ENCODE measurements at regions not wholly inside any gene's neighbourhood (a gene's known extent, or its start where the extent isn't known, plus 50 kb on each side); places are given as distances from the start of the nearest gene placed in this dataset.

DNA sequence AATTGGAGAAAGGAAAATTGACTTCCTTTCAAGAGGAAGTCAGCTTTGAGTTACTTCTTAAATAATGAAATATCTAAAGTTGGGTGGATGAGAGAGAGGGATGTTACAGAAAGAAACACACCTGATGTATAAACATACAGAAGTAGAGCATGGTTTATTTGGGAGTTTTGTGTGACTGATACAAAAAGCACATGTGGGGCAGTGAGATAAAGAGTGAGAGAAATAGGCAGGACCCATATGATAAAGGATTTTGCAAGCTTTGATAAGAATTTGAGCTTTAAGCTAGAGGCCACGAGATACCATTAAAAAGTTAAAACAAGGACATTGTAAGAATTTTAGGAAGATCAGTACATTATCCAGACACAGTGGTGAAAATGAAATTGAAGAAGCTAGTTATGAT is 263.3 kb upstream of the GPRIN3 start:
- H3K9me3 ChIP-seq (ENCODE audit: control insufficient read depth in 1 of 2, low read length in 2 of 2): no peaks in the 10 kb centered on the region
- H3K4me1 Mint-ChIP-seq: no peaks in the 10 kb centered on the region

DNA sequence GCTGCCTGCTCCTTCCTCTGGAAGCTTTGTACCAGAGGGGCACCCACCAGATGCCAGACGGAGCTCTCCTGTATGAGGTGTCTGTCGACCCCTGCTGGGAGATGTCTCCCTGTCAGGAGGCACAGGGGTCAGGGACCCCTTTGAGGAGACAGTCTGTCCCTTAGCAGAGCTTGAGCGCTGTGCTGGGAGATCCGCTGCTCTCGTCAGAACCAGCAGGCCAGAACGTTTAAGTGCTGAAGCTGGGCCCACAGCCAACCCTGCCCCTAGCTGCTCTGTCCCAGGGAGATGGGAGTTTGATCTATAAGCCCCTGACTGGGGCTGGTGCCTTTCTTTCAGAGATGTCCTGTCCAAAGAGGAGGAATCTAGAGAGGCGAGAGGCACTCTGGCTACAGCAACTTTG is 260.3 kb upstream of the GPRIN3 start:
- Mint-ChIP-seq H3K4me1 (no peaks in the 10 kb centered on the region), H3K36me3 (no peaks in the 10 kb centered on the region), H3K27me3 (peaks cover 4 to 8% of the 10 kb centered on the region in 2 donors), H3K27ac (no peak overlapping the region), H3K4me3 (no peak overlapping the region), H3K9me3 (no peaks in the 10 kb centered on the region)
- Histone ChIP-seq H3K9me3 (ENCODE audit: control insufficient read depth in 1 of 2, low read length in 2 of 2) (no peaks in the 10 kb centered on the region), H3K27ac (ENCODE audit: low read depth, low read length) (no peak overlapping the region), H3K36me3 (ENCODE audit: insufficient read depth, low read length) (no peaks in the 10 kb centered on the region), H3K4me3 (ENCODE audit: low read length in 2 of 2) (no peak overlapping the region), H3K27me3 (ENCODE audit: insufficient read depth, low read length) (no peaks in the 10 kb centered on the region), H3K4me1 (ENCODE audit: insufficient read depth, low read length) (no peaks in the 10 kb centered on the region)
- CTCF ChIA-PET (ENCODE audit: partially characterized antibody): no interaction called here
- intact Hi-C loops (cut with micrococcal nuclease): no loop called here
- POLR2A ChIA-PET (ENCODE audit: partially characterized antibody): no interaction called here
- no peak for DNase-seq

More for the DNA sequence above, 263.3 kb upstream of the GPRIN3 start:
- Mint-ChIP-seq H3K27me3 (peaks cover 4 to 9% of the 10 kb centered on the region in 2 donors), H3K36me3 (no peaks in the 10 kb centered on the region), H3K27ac (no peak overlapping the region), H3K4me3 (no peak overlapping the region), H3K9me3 (peaks cover 0 to 2% (median 0%) of the 10 kb centered on the region in 8 donors)
- H3K4me1 ChIP-seq (ENCODE audit: insufficient read depth, low read length): no peaks in the 10 kb centered on the region
- intact Hi-C loops (cut with micrococcal nuclease): no loop called here
- no peak overlapping the region for H3K4me3 ChIP-seq (ENCODE audit: low read length in 2 of 2)
- DNase-seq: no peak
- ChIA-PET CTCF (ENCODE audit: partially characterized antibody) (no interaction called here), POLR2A (ENCODE audit: partially characterized antibody) (no interaction called here)
- no peaks in the 10 kb centered on the region for H3K27me3 ChIP-seq (ENCODE audit: insufficient read depth, low read length)
- no peak overlapping the region for H3K27ac ChIP-seq (ENCODE audit: low read depth, low read length)
- H3K36me3 ChIP-seq (ENCODE audit: insufficient read depth, low read length): no peaks in the 10 kb centered on the region

DNA sequence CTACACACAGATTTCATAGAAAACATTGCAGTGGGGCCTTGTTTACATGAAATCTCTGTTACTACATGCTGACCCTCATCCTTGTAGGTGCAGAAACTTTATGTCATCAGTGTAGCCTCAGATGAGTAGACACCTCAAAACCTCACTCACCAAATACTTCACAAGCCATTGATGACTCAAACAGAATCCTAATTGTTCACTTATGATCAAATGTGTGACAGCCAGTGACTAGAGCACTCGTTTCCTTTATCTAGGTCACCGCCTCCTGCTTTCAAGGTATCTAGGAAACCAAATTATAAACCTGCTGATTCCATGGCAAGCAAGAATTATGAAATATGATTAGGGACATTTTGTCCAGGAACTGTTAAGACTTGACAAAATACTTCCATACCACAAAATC is 255.8 kb upstream of the GPRIN3 start:
- Mint-ChIP-seq H3K27me3 (peaks cover 4 to 5% of the 10 kb centered on the region in 2 donors), H3K36me3 (no peaks in the 10 kb centered on the region), H3K9me3 (no peaks in the 10 kb centered on the region), H3K4me3 (no peak overlapping the region), H3K27ac (no peak overlapping the region), H3K4me1 (no peaks in the 10 kb centered on the region)
- no peaks in the 10 kb centered on the region for H3K9me3 ChIP-seq (ENCODE audit: control insufficient read depth in 1 of 2, low read length in 2 of 2)
- no peaks in the 10 kb centered on the region for H3K4me1 ChIP-seq (ENCODE audit: insufficient read depth, low read length)
- H3K27me3 ChIP-seq (ENCODE audit: insufficient read depth, low read length): no peaks in the 10 kb centered on the region
- DNase-seq: no peak
- POLR2A ChIA-PET (ENCODE audit: partially characterized antibody): no interaction called here
- no peaks in the 10 kb centered on the region for H3K36me3 ChIP-seq (ENCODE audit: insufficient read depth, low read length)
- CTCF ChIA-PET (ENCODE audit: partially characterized antibody): no interaction called here
- no peak overlapping the region for H3K27ac ChIP-seq (ENCODE audit: low read depth, low read length)
- H3K4me3 ChIP-seq (ENCODE audit: low read length in 2 of 2): no peak overlapping the region
- intact Hi-C loops (cut with micrococcal nuclease): no loop called here

DNA sequence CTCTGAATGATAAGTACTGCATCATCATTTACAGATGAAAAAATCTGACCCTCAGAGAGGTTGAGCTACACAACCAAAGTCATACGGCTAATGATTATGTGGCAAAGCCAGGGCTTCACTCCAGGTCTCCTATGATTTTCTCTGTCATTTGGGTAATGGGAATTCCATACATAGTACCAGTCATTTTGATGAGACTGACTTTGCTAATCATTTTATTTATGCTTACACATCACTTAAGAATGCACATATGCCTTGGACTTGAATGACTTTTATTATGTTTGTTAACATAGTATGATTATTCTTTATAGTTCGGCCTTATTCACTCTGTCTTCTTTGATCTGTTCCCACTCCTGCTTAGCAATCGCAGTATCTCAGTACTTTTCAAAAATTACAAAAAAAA is 255.1 kb upstream of the GPRIN3 start:
- Histone ChIP-seq H3K4me3 (ENCODE audit: low read length in 2 of 2) (no peak overlapping the region), H3K4me1 (ENCODE audit: insufficient read depth, low read length) (no peaks in the 10 kb centered on the region), H3K27ac (ENCODE audit: low read depth, low read length) (no peak overlapping the region), H3K9me3 (ENCODE audit: control insufficient read depth in 1 of 2, low read length in 2 of 2) (no peaks in the 10 kb centered on the region), H3K36me3 (ENCODE audit: insufficient read depth, low read length) (no peaks in the 10 kb centered on the region), H3K27me3 (ENCODE audit: insufficient read depth, low read length) (no peaks in the 10 kb centered on the region)
- Mint-ChIP-seq H3K4me1 (no peaks in the 10 kb centered on the region), H3K36me3 (no peaks in the 10 kb centered on the region), H3K27ac (no peak overlapping the region), H3K9me3 (no peaks in the 10 kb centered on the region), H3K27me3 (peaks cover 2% of the 10 kb centered on the region in 2 donors), H3K4me3 (no peak overlapping the region)
- intact Hi-C loops (cut with micrococcal nuclease): no loop called here
- POLR2A ChIA-PET (ENCODE audit: partially characterized antibody): no interaction called here
- CTCF ChIA-PET (ENCODE audit: partially characterized antibody): no interaction called here
- no peak for DNase-seq

DNA sequence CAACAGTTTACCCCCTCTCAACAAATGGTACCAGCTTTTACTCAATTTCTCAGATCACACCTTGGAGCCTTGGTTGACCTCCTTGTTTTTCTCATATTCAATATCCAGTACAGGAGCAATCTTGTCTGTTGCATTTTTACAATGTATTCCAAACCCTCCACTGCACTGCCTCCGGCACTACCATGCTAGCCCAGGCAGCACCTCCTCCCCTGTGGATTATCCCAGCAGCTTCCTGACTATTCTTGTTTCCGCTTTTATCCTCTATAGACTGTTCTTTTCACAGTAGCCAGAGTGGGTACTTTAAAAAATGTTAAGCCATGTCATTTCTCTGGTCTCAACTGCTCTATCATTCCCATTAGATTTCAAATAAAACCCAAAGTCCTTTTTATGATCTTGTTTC is 253.4 kb upstream of the GPRIN3 start:
- no peaks in the 10 kb centered on the region for H3K36me3 Mint-ChIP-seq

DNA sequence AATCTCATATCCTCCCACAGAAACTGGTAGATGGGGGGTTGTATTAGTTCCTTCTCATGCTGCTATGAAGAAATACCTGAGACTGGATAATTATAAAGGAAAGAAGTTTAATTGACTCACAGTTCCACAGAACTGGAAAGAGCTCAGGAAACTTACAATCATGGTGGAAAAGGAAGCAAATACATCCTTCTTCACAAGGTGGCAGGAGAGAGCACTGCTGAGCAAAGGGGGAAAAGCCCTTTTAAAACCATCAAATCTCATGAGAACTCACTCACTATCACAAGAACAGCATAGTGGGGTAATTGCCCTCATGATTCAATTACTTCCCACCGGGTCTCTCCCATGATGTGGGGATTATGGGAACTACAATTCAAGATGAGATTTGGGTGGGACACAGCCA is 250.5 kb upstream of the GPRIN3 start:
- Mint-ChIP-seq H3K27me3 (peaks cover 2% of the 10 kb centered on the region in 2 donors), H3K4me1 (no peaks in the 10 kb centered on the region), H3K9me3 (no peaks in the 10 kb centered on the region), H3K4me3 (no peak overlapping the region), H3K27ac (no peak overlapping the region), H3K36me3 (no peaks in the 10 kb centered on the region)
- intact Hi-C loops (cut with micrococcal nuclease): loop anchor here (1.0 kb wide), 1 partner anchor 343 kb away; no protein-coding TSS in a partner anchor
- no peaks in the 10 kb centered on the region for H3K4me1 ChIP-seq (ENCODE audit: insufficient read depth, low read length)
- H3K36me3 ChIP-seq (ENCODE audit: insufficient read depth, low read length): no peaks in the 10 kb centered on the region
- H3K27me3 ChIP-seq (ENCODE audit: insufficient read depth, low read length): no peaks in the 10 kb centered on the region
- no peak overlapping the region for H3K27ac ChIP-seq (ENCODE audit: low read depth, low read length)
- CTCF ChIA-PET (ENCODE audit: partially characterized antibody): no interaction called here
- H3K4me3 ChIP-seq (ENCODE audit: low read length in 2 of 2): no peak overlapping the region
- no peaks in the 10 kb centered on the region for H3K9me3 ChIP-seq (ENCODE audit: control insufficient read depth in 1 of 2, low read length in 2 of 2)
- no peak for DNase-seq
- POLR2A ChIA-PET (ENCODE audit: partially characterized antibody): no interaction called here

More for the DNA sequence above, 253.4 kb upstream of the GPRIN3 start:
- no peak overlapping the region for H3K27ac Mint-ChIP-seq
- Histone ChIP-seq H3K9me3 (ENCODE audit: control insufficient read depth in 1 of 2, low read length in 2 of 2) (no peaks in the 10 kb centered on the region), H3K27ac (ENCODE audit: low read depth, low read length) (no peak overlapping the region), H3K4me3 (ENCODE audit: low read length in 2 of 2) (no peak overlapping the region), H3K4me1 (ENCODE audit: insufficient read depth, low read length) (no peaks in the 10 kb centered on the region), H3K36me3 (ENCODE audit: insufficient read depth, low read length) (no peaks in the 10 kb centered on the region), H3K27me3 (ENCODE audit: insufficient read depth, low read length) (no peaks in the 10 kb centered on the region)
- peaks cover 0 to 2% of the 10 kb centered on the region in 2 donors for H3K27me3 Mint-ChIP-seq
- CTCF ChIA-PET (ENCODE audit: partially characterized antibody): no interaction called here
- no peaks in the 10 kb centered on the region for H3K9me3 Mint-ChIP-seq
- no peak for DNase-seq
- intact Hi-C loops (cut with micrococcal nuclease): no loop called here
- POLR2A ChIA-PET (ENCODE audit: partially characterized antibody): no interaction called here
- no peak overlapping the region for H3K4me3 Mint-ChIP-seq
- H3K4me1 Mint-ChIP-seq: no peaks in the 10 kb centered on the region

DNA sequence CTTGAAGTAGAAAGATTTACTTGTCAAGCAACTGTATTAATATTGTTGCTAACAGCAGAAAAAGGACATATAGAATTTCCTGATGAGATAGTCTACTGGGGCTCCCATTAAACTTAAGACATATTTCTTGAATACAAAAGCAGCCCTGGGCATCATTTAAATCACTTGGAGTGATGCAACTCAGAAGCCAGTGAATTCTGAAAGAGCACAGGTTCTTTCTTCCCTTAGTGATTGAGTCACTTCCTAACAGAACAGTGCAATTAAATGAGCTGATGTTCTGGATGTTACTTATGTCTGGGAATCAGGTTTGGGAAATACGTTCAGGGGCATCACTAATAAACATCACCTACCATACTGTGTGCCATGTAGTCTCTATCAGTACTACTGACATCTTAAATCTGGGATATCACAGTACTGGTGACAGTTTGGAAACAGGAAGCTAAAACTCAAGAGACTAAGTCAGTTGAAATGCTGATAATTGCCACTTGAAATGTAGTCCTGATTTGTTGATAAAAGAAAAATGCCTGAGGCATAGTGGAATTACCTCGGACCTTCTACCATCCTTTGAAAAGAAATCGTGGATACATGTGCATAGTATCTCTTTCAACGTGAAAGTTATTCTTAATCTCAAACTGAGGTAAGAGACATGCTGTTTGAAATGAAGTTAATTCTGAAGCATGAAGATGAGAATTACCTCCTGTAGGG is 249.2 kb upstream of the GPRIN3 start:
- CTCF ChIA-PET (ENCODE audit: partially characterized antibody): no interaction called here
- Histone ChIP-seq H3K4me1 (ENCODE audit: insufficient read depth, low read length) (no peaks in the 10 kb centered on the region), H3K4me3 (ENCODE audit: low read length in 2 of 2) (no peak overlapping the region), H3K27ac (ENCODE audit: low read depth, low read length) (no peak overlapping the region), H3K9me3 (ENCODE audit: control insufficient read depth in 1 of 2, low read length in 2 of 2) (no peaks in the 10 kb centered on the region), H3K27me3 (ENCODE audit: insufficient read depth, low read length) (no peaks in the 10 kb centered on the region), H3K36me3 (ENCODE audit: insufficient read depth, low read length) (no peaks in the 10 kb centered on the region)
- intact Hi-C loops (cut with micrococcal nuclease): no loop called here
- POLR2A ChIA-PET (ENCODE audit: partially characterized antibody): no interaction called here
- no peak overlapping the region for H3K27ac Mint-ChIP-seq
- no peaks in the 10 kb centered on the region for H3K4me1 Mint-ChIP-seq
- H3K27me3 Mint-ChIP-seq: peaks cover 2% of the 10 kb centered on the region in 2 donors
- no peaks in the 10 kb centered on the region for H3K9me3 Mint-ChIP-seq
- H3K4me3 Mint-ChIP-seq: no peak overlapping the region
- H3K36me3 Mint-ChIP-seq: no peaks in the 10 kb centered on the region
- DNase-seq: no peak

DNA sequence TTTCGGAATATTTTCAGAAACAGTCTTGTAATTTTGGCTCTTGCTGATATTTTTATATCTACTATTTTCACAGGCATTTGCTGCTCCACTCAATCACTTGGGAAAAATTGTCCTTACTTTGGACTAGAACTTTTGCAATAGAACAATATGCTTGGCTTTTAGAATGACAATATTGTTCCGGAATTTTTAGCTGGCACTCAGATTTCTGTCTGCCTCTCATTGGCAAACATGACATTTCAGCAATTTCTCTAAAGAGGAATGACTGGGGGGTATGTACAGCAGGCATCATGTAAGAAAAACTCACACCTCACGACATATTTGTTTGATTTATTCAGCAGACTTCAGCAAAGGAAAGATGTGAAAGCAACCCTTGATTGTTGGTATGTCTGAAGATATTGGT is 243.6 kb upstream of the GPRIN3 start:
- Histone ChIP-seq H3K36me3 (ENCODE audit: insufficient read depth, low read length) (no peaks in the 10 kb centered on the region), H3K4me1 (ENCODE audit: insufficient read depth, low read length) (no peaks in the 10 kb centered on the region), H3K27me3 (ENCODE audit: insufficient read depth, low read length) (no peaks in the 10 kb centered on the region), H3K27ac (ENCODE audit: low read depth, low read length) (no peak overlapping the region), H3K4me3 (ENCODE audit: low read length in 2 of 2) (no peak overlapping the region), H3K9me3 (ENCODE audit: control insufficient read depth in 1 of 2, low read length in 2 of 2) (no peaks in the 10 kb centered on the region)
- CTCF ChIA-PET (ENCODE audit: partially characterized antibody): no interaction called here
- no peaks in the 10 kb centered on the region for H3K36me3 Mint-ChIP-seq
- no peaks in the 10 kb centered on the region for H3K4me1 Mint-ChIP-seq
- no peak for DNase-seq
- POLR2A ChIA-PET (ENCODE audit: partially characterized antibody): no interaction called here
- no peak overlapping the region for H3K27ac Mint-ChIP-seq
- peaks cover 0 to 7% of the 10 kb centered on the region in 2 donors for H3K27me3 Mint-ChIP-seq
- H3K9me3 Mint-ChIP-seq: peaks cover 0 to 4% (median 0%) of the 10 kb centered on the region in 8 donors
- H3K4me3 Mint-ChIP-seq: no peak overlapping the region
- intact Hi-C loops (cut with micrococcal nuclease): no loop called here
